HG03571 (cell line): ENCODE measurements at regions not wholly inside any gene's neighbourhood (a gene's known extent, or its start where the extent isn't known, plus 50 kb on each side); places are given as distances from the start of the nearest gene placed in this dataset.

ENCODE experiments used
- ATAC-seq: cut with Tn5 transposase; IDR thresholded peaks from one replicate; pipeline ENCODE4 v1.9.1; 2021; ENCODE audit not compliant: unreplicated experiment

GRCh38 chr1:14294860-14295536, 303.5 kb upstream of the KAZN start:
- no peak for ATAC-seq

GRCh38 chr1:14296795-14297194, 301.7 kb upstream of the KAZN start:
- no peak for ATAC-seq

GRCh38 chr1:14297356-14297755, 301.1 kb upstream of the KAZN start:
- ATAC-seq = no peak

- no peak for ATAC-seq
Measured at GRCh38 chr1:14298806-14299205, 299.7 kb upstream of the KAZN start.

DNA sequence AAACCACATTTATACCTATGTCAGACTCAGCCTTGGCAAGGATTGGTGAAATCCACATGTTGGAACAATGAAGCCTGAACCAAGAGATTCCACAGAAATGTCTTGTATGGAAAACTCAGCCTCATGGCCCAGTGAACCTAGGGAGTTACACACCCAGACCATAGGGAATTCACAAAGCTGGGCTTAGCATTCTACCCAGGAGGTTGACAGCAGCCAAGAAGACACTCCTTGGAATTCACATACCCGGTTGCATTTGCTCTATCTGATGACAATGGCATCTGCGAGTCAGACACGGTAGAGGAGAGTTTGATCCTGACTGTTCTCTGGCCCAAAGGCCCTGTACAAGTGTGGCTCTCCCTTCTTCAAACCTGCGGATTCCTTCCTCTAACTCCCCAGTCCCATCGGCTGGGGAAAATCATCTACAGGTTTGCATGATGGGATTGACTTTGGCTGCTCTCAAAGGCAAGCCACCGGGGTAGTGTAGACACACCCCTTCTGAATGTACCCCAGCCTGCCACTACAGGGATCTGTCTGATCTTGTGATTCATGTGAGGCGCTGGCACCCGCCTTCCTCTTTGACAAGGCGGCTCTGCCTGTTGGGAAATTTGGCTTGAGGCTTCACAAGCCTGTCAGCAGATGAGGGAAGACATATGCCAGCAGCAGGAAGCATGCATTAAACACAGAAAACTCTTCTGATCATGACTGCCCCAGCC, 297.3 kb upstream of the KAZN start:
- ATAC-seq = no peak

DNA sequence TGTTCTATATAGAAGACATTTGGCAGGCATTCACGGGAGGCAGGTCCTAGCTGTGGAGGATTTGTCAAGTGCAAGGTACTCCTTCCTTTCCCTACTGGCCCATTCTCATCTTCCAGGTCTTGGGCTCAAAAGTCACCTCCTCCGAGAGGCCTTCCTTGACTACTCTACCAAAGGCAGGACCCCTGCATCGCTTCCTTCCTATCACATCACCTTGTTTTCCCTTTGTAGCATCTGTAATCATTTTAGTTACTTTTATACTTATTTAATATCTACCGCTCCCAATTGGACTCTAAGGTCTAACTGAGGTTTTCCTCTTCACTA, 296.8 kb upstream of the KAZN start:
- no peak for ATAC-seq

DNA sequence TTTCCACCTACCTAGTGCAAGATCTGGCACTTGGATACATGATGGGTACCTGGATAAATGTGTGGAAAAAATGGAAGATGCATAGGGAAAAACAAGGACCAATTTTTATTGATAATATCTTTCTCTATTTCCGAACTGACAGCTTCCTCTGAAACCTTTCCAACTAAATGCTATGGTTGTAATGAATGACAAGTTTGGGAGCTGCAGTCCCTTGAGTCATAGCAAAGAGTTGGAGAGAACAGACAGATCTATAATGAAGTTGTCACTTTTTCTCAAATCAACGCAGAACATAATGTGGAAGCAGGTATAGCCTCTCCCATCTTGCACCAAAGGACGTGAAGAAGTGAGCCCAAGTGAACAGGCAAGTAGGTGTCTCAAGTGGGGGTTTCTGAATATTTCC, 296.5 kb upstream of the KAZN start:
- no peak for ATAC-seq

DNA sequence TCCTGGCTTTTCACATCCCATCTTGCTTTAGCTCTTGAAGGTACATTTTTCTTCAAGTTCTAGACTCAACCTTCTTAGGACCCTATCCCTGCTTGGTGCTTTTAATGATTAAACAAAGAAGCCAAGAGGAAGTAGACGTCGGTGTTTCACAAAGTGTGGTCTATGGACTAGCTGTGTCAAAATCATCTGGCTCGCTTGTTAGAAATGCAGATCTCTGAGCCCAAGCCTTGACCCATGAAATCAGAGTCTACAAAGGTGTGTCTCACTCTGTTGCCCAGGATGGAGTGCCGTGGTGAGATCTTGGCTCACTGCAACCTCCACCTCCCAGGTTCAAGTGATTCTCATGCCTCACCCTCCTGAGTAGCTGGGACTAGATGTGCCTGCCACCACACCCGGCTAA, 295.5 kb upstream of the KAZN start:
- no peak for ATAC-seq

DNA sequence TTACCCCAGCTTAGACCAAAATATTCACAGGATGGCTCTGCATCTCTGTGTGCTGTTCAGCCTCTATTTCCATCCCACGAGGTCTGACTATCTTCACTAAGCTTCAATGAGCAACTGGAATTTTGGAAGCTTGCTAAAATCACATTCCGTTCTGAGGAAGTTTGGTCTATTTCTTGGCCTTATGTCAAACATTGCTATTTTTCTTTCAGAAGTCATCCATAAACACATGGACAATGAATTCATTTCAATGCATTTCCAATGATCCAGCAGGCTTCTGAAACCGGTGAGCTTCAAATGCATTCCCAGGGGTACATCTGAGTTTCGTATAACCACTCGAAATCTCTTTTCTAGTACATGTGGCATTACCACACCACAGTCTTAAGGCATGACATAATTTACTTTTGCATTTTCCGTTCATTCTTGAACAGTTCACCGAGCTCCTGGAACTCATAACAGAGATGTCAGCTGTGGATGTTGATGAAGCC, 294.1 kb upstream of the KAZN start:
- no peak for ATAC-seq

GRCh38 chr1:14308460-14308859, 290.0 kb upstream of the KAZN start:
- ATAC-seq = no peak

DNA sequence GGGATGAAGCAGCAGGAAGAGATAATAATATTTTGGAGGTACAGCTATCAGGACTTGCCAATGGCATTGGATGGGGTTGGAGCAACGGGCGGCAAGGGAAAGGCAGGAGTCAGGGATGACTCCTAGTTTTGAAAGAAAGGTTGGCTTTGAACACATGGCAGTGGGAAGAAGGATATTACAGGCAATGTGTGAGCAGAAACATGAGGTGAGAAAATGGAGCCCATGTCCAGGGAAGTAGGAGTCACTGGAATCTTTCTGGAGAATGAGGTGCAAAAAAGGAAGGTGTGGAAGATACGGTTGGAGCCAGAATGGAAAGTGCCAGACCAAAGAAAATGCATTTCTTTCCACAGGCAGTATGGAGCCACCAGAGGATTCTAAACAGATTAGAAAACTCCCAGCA, 288.5 kb upstream of the KAZN start:
- no peak for ATAC-seq

DNA sequence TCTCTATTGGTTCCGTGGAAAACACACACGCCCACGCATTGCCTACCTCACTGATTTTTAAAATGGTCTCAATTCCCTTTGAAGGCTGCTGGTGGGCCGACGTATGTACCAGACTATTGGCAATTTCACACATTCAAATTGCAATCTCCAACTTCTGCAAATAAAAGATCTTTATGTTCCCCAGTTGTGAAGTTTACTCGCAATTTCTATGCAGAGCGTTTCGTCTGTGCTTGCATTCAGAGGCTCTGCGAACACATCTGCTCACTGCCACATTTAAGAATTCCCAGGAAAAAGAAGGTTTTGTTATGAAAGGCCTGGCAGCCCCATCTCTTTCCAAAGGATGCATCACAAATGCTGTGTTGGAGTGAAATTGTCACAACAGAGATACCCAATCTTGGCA, 288.0 kb upstream of the KAZN start:
- ATAC-seq = no peak

GRCh38 chr1:14313731-14314431, 284.6 kb upstream of the KAZN start:
- no peak for ATAC-seq

GRCh38 chr1:14318830-14319229, 279.7 kb upstream of the KAZN start:
- no peak for ATAC-seq

- ATAC-seq = no peak
Measured at GRCh38 chr1:14320518-14320917, 278.0 kb upstream of the KAZN start.

DNA sequence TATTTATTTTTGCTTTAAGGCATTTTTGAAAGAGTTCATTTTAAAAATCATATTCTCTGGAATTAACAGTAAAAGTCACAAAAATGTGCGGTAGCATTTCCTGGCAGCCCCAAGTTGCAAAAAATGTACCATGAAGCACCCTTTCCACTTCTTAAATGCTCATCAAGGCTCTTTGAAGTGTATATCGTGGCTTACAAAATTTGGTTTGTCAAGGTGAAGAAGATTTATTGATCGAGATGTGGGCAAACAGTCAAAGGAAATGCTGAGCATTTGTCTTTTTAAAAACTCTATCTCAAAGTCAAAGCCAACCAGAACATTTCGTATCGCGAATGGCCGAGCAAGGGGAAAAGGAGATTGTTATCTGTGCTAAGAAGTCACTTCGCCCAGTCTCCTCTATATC, 277.5 kb upstream of the KAZN start:
- no peak for ATAC-seq

DNA sequence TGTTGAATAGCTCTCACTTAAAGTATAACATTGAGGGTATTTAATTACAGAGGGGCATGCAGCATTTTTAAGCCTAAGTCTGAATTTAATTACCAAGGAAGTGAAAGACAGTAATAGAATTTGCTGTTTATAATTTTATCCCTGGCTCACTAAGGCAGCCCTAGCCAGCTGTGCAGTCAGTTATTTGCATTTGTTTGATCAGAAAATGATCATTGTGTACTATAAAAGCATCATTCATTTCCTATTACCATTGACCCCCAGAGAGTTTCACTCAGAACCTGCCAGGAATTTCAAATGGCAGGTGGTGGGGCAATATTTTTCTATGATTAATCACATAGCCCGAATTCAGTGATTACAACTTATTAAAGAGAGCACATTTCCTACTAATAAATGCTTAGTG, 277.1 kb upstream of the KAZN start:
- ATAC-seq = no peak

GRCh38 chr1:14323568-14324247, 274.8 kb upstream of the KAZN start:
- ATAC-seq = no peak

DNA sequence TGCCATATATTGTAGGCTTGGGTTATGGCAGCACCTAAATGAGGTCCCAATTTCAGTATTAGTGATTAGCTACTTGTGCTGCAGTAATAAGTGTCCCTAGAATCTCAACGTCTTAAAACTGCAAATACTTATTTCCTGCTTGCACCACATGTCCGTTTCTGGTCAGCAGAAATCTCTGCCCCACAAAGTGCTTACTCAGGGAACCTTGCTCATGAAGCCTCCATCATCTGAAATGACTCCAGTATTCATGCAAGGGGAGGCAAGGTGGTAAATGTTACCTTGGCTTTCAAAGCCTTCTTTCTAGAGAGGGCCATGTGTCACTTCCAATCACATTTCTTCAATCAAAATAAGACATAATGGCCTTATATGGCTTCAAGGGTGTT, 274.2 kb upstream of the KAZN start:
- no peak for ATAC-seq

GRCh38 chr1:14326857-14327256, 271.6 kb upstream of the KAZN start:
- no peak for ATAC-seq

DNA sequence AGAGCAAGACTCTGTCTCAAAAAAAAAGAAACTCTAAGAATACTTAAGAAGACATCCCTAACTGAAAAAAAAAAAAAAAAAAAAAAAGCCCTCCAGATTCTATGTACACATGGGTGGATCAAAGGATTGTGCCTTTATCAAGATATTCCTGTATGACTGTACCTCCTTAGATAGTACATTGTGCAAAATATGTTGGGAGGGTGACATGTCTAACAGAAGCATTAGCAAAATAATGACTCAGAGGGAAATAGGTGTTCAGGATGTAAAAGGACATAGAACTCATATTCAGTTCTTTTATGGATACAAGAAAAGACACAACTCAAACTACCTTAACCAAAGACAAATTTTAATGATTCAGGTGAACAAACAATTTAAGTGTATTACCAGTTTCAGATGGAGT, 269.8 kb upstream of the KAZN start:
- ATAC-seq = no peak

- ATAC-seq = no peak
Measured at GRCh38 chr1:14332158-14332557, 266.3 kb upstream of the KAZN start.
